Lung (tissue), 11 donors: ENCODE measurements at regions not wholly inside any gene's neighbourhood (a gene's known extent, or its start where the extent isn't known, plus 50 kb on each side); places are given as distances from the start of the nearest gene placed in this dataset.

Experiments
- ATAC-seq: fragments of 200-7000 bp; cut with Tn5 transposase; one replicate; pipeline ENCODE4 v1.9.1; 2020; ENCODE audit warnings: moderate number of reproducible peaks; ENCODE audit not compliant: insufficient read depth, low FRiP score
- DNase-seq, 3 donors: peaks; one replicate each; pipeline ENCODE4 v3.0.0-alpha.2; 2013 to 2017
- H3K27ac ChIP-seq, 2 donors: one replicate each; pipeline ENCODE4 v1.5.1; 2013; ENCODE audit warnings: mild to moderate bottlenecking in 2 of 2, moderate library complexity in 2 of 2, control low read depth in 1 of 2, inconsistent platforms in 1 of 2, low read depth in 1 of 2, low read length in 1 of 2
- H3K27me3 ChIP-seq, 3 donors: one replicate each; pipeline ENCODE4 v1.5.1; 2013; ENCODE audit warnings: low read length in 2 of 3; ENCODE audit not compliant: control insufficient read depth in 3 of 3, insufficient read depth in 3 of 3
- H3K36me3 ChIP-seq, 4 donors: one replicate each; pipeline ENCODE4 v1.5.1; 2013; ENCODE audit warnings: low read length in 4 of 4, mild to moderate bottlenecking in 1 of 4, moderate library complexity in 1 of 4; ENCODE audit not compliant: control insufficient read depth in 4 of 4, insufficient read depth in 4 of 4
- H3K4me1 ChIP-seq, 5 donors: one replicate each; pipeline ENCODE4 v1.5.1; 2013; ENCODE audit warnings: low read length in 5 of 5, mild to moderate bottlenecking in 2 of 5, moderate library complexity in 1 of 5; ENCODE audit not compliant: control insufficient read depth in 5 of 5, insufficient read depth in 5 of 5
- H3K4me3 ChIP-seq: one replicate; pipeline ENCODE4 v1.5.1; 2013; ENCODE audit warnings: mild to moderate bottlenecking, control low read depth, moderate library complexity
- H3K9ac ChIP-seq, 2 donors: one replicate each; pipeline ENCODE4 v1.5.1; 2013; ENCODE audit warnings: low read length in 2 of 2, control low read depth in 1 of 2; ENCODE audit not compliant: insufficient read depth in 1 of 2
- H3K9me3 ChIP-seq, 4 donors: one replicate each; pipeline ENCODE4 v1.5.1; 2013; ENCODE audit warnings: low read length in 3 of 4, mild to moderate bottlenecking in 1 of 4, moderate library complexity in 1 of 4; ENCODE audit not compliant: control insufficient read depth in 4 of 4, insufficient read depth in 3 of 4
- WGBS, 2 donors: extraction: QIAGEN DNeasy Blood & Tissue Kit; methylation state at CpG; one replicate each; pipeline ENCODE4 v1.1.7; 2013; 5-methylcytosine and 5-hydroxymethylcytosine counted together
- TF ChIP-seq, protein P1 (sequence below): IDR thresholded peaks from 2 replicates; pipeline ENCODE4 v1.5.1; 2012; ENCODE audit warnings: mild to moderate bottlenecking; ENCODE audit errors: control extremely low read depth, extremely low read depth
- donor health status: control.
- donor health status: control.
- donor health status: Bipolar disorder and iron deficiency.
- donor health status: healthy.
- donor health status: DM: yes; HTN: yes; CAD: no.

- Histone ChIP-seq H3K27ac (no peak overlapping the region), H3K9me3 (no peaks in the 10 kb centered on the region), H3K4me1 (no peaks in the 10 kb centered on the region), H3K4me3 (no peak overlapping the region), H3K36me3 (no peaks in the 10 kb centered on the region), H3K27me3 (no peaks in the 10 kb centered on the region), H3K9ac (no peak overlapping the region)
- TF ChIP-seq, protein P1, sequence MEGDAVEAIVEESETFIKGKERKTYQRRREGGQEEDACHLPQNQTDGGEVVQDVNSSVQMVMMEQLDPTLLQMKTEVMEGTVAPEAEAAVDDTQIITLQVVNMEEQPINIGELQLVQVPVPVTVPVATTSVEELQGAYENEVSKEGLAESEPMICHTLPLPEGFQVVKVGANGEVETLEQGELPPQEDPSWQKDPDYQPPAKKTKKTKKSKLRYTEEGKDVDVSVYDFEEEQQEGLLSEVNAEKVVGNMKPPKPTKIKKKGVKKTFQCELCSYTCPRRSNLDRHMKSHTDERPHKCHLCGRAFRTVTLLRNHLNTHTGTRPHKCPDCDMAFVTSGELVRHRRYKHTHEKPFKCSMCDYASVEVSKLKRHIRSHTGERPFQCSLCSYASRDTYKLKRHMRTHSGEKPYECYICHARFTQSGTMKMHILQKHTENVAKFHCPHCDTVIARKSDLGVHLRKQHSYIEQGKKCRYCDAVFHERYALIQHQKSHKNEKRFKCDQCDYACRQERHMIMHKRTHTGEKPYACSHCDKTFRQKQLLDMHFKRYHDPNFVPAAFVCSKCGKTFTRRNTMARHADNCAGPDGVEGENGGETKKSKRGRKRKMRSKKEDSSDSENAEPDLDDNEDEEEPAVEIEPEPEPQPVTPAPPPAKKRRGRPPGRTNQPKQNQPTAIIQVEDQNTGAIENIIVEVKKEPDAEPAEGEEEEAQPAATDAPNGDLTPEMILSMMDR, result no peak
- DNase-seq, result no peak
- 71 to 82% methylated on average over 7 of the region's 7 CpGs for WGBS, 2 donors
- no peak for ATAC-seq
These were observed 339.4 kb upstream of the KIAA1217 start for GRCh38 chr10:23869548-23869947.

- no peak for ATAC-seq
- Histone ChIP-seq H3K27me3 (no peaks in the 10 kb centered on the region), H3K4me1 (no peaks in the 10 kb centered on the region), H3K9me3 (no peaks in the 10 kb centered on the region), H3K36me3 (no peaks in the 10 kb centered on the region), H3K27ac (no peak overlapping the region), H3K9ac (no peak overlapping the region), H3K4me3 (no peak overlapping the region)
- DNase-seq, result no peak
- 71 to 82% methylated on average over 3 of the region's 3 CpGs for WGBS, 2 donors
- TF ChIP-seq, protein P1, result no peak
These were observed 338.9 kb upstream of the KIAA1217 start for GRCh38 chr10:23869996-23870395.

- Histone ChIP-seq H3K9ac (no peak overlapping the region), H3K4me1 (no peaks in the 10 kb centered on the region), H3K4me3 (no peak overlapping the region), H3K9me3 (no peaks in the 10 kb centered on the region), H3K27me3 (no peaks in the 10 kb centered on the region), H3K36me3 (no peaks in the 10 kb centered on the region), H3K27ac (no peak overlapping the region)
- 29 to 42% methylated on average over 2 of the region's 2 CpGs for WGBS, 2 donors
- no peak for ATAC-seq
- TF ChIP-seq, protein P1, result no peak
- DNase-seq, result no peak
These were observed 338.0 kb upstream of the KIAA1217 start for GRCh38 chr10:23870651-23871610.
